Mammary epithelial cell (primary cell): ENCODE measurements at regions not wholly inside any gene's neighbourhood (a gene's known extent, or its start where the extent isn't known, plus 50 kb on each side); places are given as distances from the start of the nearest gene placed in this dataset.

Source experiments
- EZH2 ChIP-seq: IDR thresholded peaks from 2 replicates; pipeline ENCODE4 v1.6.1; 2012; ENCODE audit warnings: low read length, inconsistent platforms, borderline replicate concordance
- TF ChIP-seq, protein P1 (sequence below), 2 donors: IDR thresholded peaks in 1 of 2; conservative IDR thresholded peaks in 1 of 2; 2 replicates each; pipeline ENCODE4 v1.5.1; 2011 to 2012; ENCODE audit warnings: inconsistent platforms in 2 of 2, low read length in 2 of 2, mild to moderate bottlenecking in 2 of 2, control low read depth in 1 of 2, low read depth in 1 of 2; ENCODE audit not compliant: insufficient read depth in 1 of 2; ENCODE audit errors: extremely low read depth in 1 of 2

DNA sequence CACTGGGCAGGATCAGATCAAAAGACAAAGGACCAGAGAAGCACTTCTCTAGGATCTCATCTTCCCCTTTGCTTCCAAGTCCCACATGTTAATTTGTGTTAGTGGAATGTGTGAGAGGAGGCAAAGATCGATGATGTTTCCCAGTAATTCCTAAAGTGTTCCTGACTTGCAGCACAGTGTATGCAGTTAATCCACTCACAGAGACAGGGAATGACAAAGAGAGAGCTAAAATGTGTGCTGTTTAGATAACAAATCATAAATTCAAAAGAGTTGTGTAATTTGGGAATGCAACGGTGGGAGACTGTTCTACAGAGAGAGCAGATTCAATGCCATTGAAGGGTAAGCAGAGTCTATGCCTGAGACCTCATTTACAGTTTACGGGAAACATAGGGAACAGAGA, 132.0 kb upstream of the SVIL start:
- TF ChIP-seq, protein P1, sequence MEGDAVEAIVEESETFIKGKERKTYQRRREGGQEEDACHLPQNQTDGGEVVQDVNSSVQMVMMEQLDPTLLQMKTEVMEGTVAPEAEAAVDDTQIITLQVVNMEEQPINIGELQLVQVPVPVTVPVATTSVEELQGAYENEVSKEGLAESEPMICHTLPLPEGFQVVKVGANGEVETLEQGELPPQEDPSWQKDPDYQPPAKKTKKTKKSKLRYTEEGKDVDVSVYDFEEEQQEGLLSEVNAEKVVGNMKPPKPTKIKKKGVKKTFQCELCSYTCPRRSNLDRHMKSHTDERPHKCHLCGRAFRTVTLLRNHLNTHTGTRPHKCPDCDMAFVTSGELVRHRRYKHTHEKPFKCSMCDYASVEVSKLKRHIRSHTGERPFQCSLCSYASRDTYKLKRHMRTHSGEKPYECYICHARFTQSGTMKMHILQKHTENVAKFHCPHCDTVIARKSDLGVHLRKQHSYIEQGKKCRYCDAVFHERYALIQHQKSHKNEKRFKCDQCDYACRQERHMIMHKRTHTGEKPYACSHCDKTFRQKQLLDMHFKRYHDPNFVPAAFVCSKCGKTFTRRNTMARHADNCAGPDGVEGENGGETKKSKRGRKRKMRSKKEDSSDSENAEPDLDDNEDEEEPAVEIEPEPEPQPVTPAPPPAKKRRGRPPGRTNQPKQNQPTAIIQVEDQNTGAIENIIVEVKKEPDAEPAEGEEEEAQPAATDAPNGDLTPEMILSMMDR (conservative IDR thresholded peaks at IDR 0.05 in 1 of 2, IDR thresholded peaks at IDR 0.05 in 1 of 2; ENCODE audit: extremely low read depth in 1 of 2, insufficient read depth in 1 of 2, low read depth in 1 of 2, low read length in 2 of 2): no peak
- TF ChIP-seq EZH2: no peak
